Endothelial cell of umbilical vein (primary cell): ENCODE measurements at regions not wholly inside any gene's neighbourhood (a gene's known extent, or its start where the extent isn't known, plus 50 kb on each side); places are given as distances from the start of the nearest gene placed in this dataset.

Experiments
- BruUV-seq: library from RNA; stranded (reverse); fragments of 400-500 nt; replicated peaks from 2 replicates; lab custom pipeline; 2021; lab: Mats Ljungman, UMichigan
- CTCF ChIA-PET: fragments of 300-600, 350-600 bp; sonication (Branson Sonifier 250); formaldehyde crosslinking; loops from one replicate; lab custom pipeline; 2021; ENCODE audit warnings: antibody characterized with exemption, inconsistent platforms; lab: Charles Lee
- POLR2A ChIA-PET: fragments of 300-600, 350-600 bp; sonication (Branson Sonifier 250); formaldehyde crosslinking; loops from one replicate; lab custom pipeline; 2021; ENCODE audit warnings: antibody characterized with exemption, inconsistent platforms; lab: Charles Lee
- DNase-seq: peaks from one replicate; pipeline ENCODE4 v3.0.0-alpha.2; 2011; ENCODE audit warnings: low read depth, low spot score
- FAIRE-seq: peaks from 2 replicates; lab custom pipeline; 2011; peaks lifted over from hg19 to GRCh38; lab: Jason Lieb, UNC
- H2AFZ ChIP-seq: 2 replicates; pipeline ENCODE4 v1.6.0; 2012; ENCODE audit warnings: low read depth, low read length, control low read depth, inconsistent platforms
- H3K27ac ChIP-seq: 2 replicates; pipeline ENCODE4 v1.5.1; 2011; ENCODE audit warnings: low read depth, mild to moderate bottlenecking, control low read depth, low read length, moderate library complexity; ENCODE audit not compliant: insufficient read depth
- H3K27me3 ChIP-seq, 2 experiments: 2 replicates each; pipeline versions ENCODE4 v1.6.0 to v1.6.1; 2011; ENCODE audit warnings: low read length in 2 of 2, mixed read lengths in 1 of 2; ENCODE audit not compliant: control insufficient read depth in 2 of 2, insufficient read depth in 2 of 2
- H3K36me3 ChIP-seq, 2 experiments: 2 replicates in 1 of 2; 3 replicates in 1 of 2; pipeline ENCODE4 v1.5.1; 2011; ENCODE audit warnings: low read length in 2 of 2, mild to moderate bottlenecking in 1 of 2, moderate library complexity in 1 of 2; ENCODE audit not compliant: control insufficient read depth in 2 of 2, insufficient read depth in 2 of 2; ENCODE audit errors: extremely low read depth in 1 of 2
- H3K4me1 ChIP-seq: 3 replicates; pipeline ENCODE4 v1.5.1; 2011; ENCODE audit warnings: mild to moderate bottlenecking, low read length; ENCODE audit not compliant: control insufficient read depth, insufficient read depth; ENCODE audit errors: extremely low read depth
- H3K4me2 ChIP-seq: 2 replicates; pipeline ENCODE4 v1.6.1; 2011; ENCODE audit warnings: low read length, control low read depth, mixed read lengths; ENCODE audit not compliant: insufficient read depth
- H3K4me3 ChIP-seq, 3 experiments: fragments of 200-600 bp in 1 of 3; sonication (generic), shearing (Covaris generic) in 1 of 3; replicated peaks in 1 of 3; 2 replicates each; pipeline ENCODE4 v1.5.1; 2011 to 2016; ENCODE audit warnings: control low read depth in 3 of 3, low read length in 3 of 3, mild to moderate bottlenecking in 2 of 3, inconsistent platforms in 1 of 3, low read depth in 1 of 3, moderate library complexity in 1 of 3; ENCODE audit not compliant: insufficient read depth in 1 of 3
- H3K79me2 ChIP-seq: 2 replicates; pipeline ENCODE4 v1.6.0; 2012; ENCODE audit warnings: low read length, inconsistent platforms; ENCODE audit not compliant: control insufficient read depth, insufficient read depth
- H3K9ac ChIP-seq: replicated peaks from 2 replicates; pipeline ENCODE3; 2011; ENCODE audit warnings: low read length, control low read depth; ENCODE audit not compliant: insufficient read depth; ENCODE audit errors: extremely low read depth
- H3K9me1 ChIP-seq: replicated peaks from 3 replicates; pipeline ENCODE4 v1.6.0; 2011; ENCODE audit warnings: mild to moderate bottlenecking, low read length; ENCODE audit not compliant: control insufficient read depth, insufficient read depth; ENCODE audit errors: extremely low read depth
- H3K9me3 ChIP-seq: replicated peaks from 2 replicates; pipeline ENCODE4 v1.5.1; 2012; ENCODE audit warnings: low read length, inconsistent platforms; ENCODE audit not compliant: control insufficient read depth, insufficient read depth
- H4K20me1 ChIP-seq: replicated peaks from 2 replicates; pipeline ENCODE3; 2011; ENCODE audit warnings: mild to moderate bottlenecking, low read length; ENCODE audit not compliant: control insufficient read depth, insufficient read depth; ENCODE audit errors: extremely low read depth
- EZH2 ChIP-seq: IDR thresholded peaks from 2 replicates; pipeline ENCODE4 v1.6.1; 2012; ENCODE audit warnings: borderline replicate concordance, low read depth, mild to moderate bottlenecking, moderate library complexity, low read length, inconsistent platforms; ENCODE audit not compliant: severe bottlenecking
- FOS ChIP-seq: IDR thresholded peaks from 2 replicates; pipeline ENCODE4 v1.6.1; 2011; ENCODE audit warnings: mild to moderate bottlenecking, low read length, moderate library complexity, borderline replicate concordance; ENCODE audit not compliant: insufficient read depth
- GATA2 ChIP-seq: IDR thresholded peaks from 2 replicates; pipeline ENCODE4 v1.7.0; 2011; ENCODE audit warnings: low read depth, mild to moderate bottlenecking, moderate library complexity, mixed read lengths, low read length; ENCODE audit not compliant: insufficient read length, insufficient read depth
- JUN ChIP-seq: IDR thresholded peaks from 2 replicates; pipeline ENCODE4 v1.6.1; 2011; ENCODE audit warnings: borderline replicate concordance, low read depth; ENCODE audit not compliant: insufficient read length, insufficient read depth
- MYC ChIP-seq: IDR thresholded peaks from one replicate; pipeline ENCODE4 v1.6.1; 2011; ENCODE audit warnings: mild to moderate bottlenecking, low read depth, low read length
- POLR2A ChIP-seq: IDR thresholded peaks from 2 replicates; pipeline ENCODE4 v1.6.1; 2012; ENCODE audit warnings: low read depth, mild to moderate bottlenecking, control low read depth, low read length
- POLR2AphosphoS5 ChIP-seq: IDR thresholded peaks from 2 replicates; pipeline ENCODE4 v1.6.1; 2012; ENCODE audit warnings: low read depth, mild to moderate bottlenecking, control low read depth, low read length, moderate library complexity; ENCODE audit not compliant: insufficient read depth
- dilution Hi-C: fragments of 300-500 bp; cut with MboI; formaldehyde crosslinking; loops from one replicate; pipeline ENCODE4 v1.15.0; 2019; ENCODE audit warnings: low sequenced_read_pairs; ENCODE audit not compliant: extremely low pct_ligation_motif_present
- intact Hi-C: fragments of 100-400 bp; cut with micrococcal nuclease; formaldehyde crosslinking; loops from one replicate; pipeline ENCODE4 v1.10.0; 2022
- TF ChIP-seq, protein P1 (sequence below): IDR thresholded peaks from 2 replicates; pipeline ENCODE4 v1.6.1; 2011; ENCODE audit not compliant: insufficient read depth, insufficient read length
- TF ChIP-seq, protein P2 (sequence below), 2 donors: IDR thresholded peaks; 1 replicate in 1 of 2; 2 replicates in 1 of 2; pipeline ENCODE4 v1.5.1; 2011; ENCODE audit warnings: low read length in 2 of 2, mild to moderate bottlenecking in 2 of 2, moderate library complexity in 2 of 2, control low read depth in 1 of 2, inconsistent platforms in 1 of 2, low read depth in 1 of 2; ENCODE audit not compliant: insufficient read depth in 1 of 2; ENCODE audit errors: extremely low read depth in 1 of 2

DNA sequence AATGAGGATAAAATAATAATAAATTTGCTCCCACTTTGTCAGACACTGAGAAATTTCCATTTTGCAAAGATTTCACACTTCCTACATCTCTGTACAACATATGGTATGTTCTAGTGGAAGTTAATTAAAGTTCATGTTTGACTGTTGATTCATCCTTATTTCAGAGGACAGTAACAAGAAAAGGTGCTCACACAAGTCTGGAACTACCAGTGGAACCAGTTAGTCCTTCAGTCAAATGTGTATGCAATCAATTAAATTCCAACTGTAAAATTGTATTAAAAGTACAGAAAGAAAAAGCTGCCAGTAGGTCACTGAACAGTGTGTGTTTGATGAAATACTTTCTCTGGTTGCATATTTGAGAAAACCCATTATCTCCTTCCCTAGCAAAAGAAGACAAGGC is 496.0 kb upstream of the PKN2 start:
- Histone ChIP-seq H3K36me3 (no peaks in the 10 kb centered on the region), H3K9ac (no peak overlapping the region), H3K27me3 (peaks cover 0 to 7% of the 10 kb centered on the region in 2 experiments), H3K4me1 (no peaks in the 10 kb centered on the region), H3K27ac (no peak overlapping the region), H3K4me3 (no peak overlapping the region), H2AFZ (no peak overlapping the region), H3K4me2 (no peak overlapping the region), H3K9me1 (no peaks in the 10 kb centered on the region), H4K20me1 (no peaks in the 10 kb centered on the region), H3K79me2 (no peaks in the 10 kb centered on the region), H3K9me3 (no peaks in the 10 kb centered on the region)
- no TSS peak for BruUV-seq
- DNase-seq (no peak), FAIRE-seq (no peak)
- dilution Hi-C loops (no loop called here), intact Hi-C loops (loop anchor here (10.0 kb wide), 2 partner anchors 687 to 893 kb away; no protein-coding TSS in a partner anchor)
- ChIA-PET POLR2A (no interaction called here), CTCF (interaction anchor here (0.8 kb wide), 1 partner anchor 8 kb away, joined by 3 read pairs; no protein-coding TSS in a partner anchor)
- TF ChIP-seq POLR2AphosphoS5 = no peak
- TF ChIP-seq GATA2 = no peak
- no peak for TF ChIP-seq JUN
- no peak for TF ChIP-seq FOS
- TF ChIP-seq EZH2 = no peak
- no peak for TF ChIP-seq MYC
- TF ChIP-seq POLR2A = no peak
- TF ChIP-seq, protein P1, sequence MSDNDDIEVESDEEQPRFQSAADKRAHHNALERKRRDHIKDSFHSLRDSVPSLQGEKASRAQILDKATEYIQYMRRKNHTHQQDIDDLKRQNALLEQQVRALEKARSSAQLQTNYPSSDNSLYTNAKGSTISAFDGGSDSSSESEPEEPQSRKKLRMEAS = no peak
- TF ChIP-seq, protein P2, sequence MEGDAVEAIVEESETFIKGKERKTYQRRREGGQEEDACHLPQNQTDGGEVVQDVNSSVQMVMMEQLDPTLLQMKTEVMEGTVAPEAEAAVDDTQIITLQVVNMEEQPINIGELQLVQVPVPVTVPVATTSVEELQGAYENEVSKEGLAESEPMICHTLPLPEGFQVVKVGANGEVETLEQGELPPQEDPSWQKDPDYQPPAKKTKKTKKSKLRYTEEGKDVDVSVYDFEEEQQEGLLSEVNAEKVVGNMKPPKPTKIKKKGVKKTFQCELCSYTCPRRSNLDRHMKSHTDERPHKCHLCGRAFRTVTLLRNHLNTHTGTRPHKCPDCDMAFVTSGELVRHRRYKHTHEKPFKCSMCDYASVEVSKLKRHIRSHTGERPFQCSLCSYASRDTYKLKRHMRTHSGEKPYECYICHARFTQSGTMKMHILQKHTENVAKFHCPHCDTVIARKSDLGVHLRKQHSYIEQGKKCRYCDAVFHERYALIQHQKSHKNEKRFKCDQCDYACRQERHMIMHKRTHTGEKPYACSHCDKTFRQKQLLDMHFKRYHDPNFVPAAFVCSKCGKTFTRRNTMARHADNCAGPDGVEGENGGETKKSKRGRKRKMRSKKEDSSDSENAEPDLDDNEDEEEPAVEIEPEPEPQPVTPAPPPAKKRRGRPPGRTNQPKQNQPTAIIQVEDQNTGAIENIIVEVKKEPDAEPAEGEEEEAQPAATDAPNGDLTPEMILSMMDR (IDR thresholded peaks at IDR 0.05; ENCODE audit: extremely low read depth in 1 of 2, insufficient read depth in 1 of 2, low read depth in 1 of 2, low read length in 2 of 2) = no peak
